H1 (cell line): ENCODE measurements at regions not wholly inside any gene's neighbourhood (a gene's known extent, or its start where the extent isn't known, plus 50 kb on each side); places are given as distances from the start of the nearest gene placed in this dataset.

Experiments used
- CTCF ChIA-PET: fragments of 300-600 bp; sonication (Branson Sonifier 250); formaldehyde crosslinking; loops from one replicate; lab custom pipeline; 2021; ENCODE audit not compliant: partially characterized antibody; lab: Charles Lee
- POLR2A ChIA-PET: fragments of 300-600 bp; sonication (Branson Sonifier 250); formaldehyde crosslinking; loops from one replicate; lab custom pipeline; 2021; ENCODE audit warnings: inconsistent platforms; ENCODE audit not compliant: partially characterized antibody; lab: Charles Lee
- DNase-seq, 2 experiments: peaks; one replicate each; pipeline versions ENCODE4 v3.0.0 to v3.0.0-alpha.2; 2010 to 2022; ENCODE audit warnings: low spot score in 2 of 2, low read depth in 1 of 2, mixed read lengths in 1 of 2
- FAIRE-seq: peaks from 2 replicates; lab custom pipeline; 2011; peaks lifted over from hg19 to GRCh38; lab: Jason Lieb, UNC
- H2AFZ ChIP-seq: 2 replicates; pipeline ENCODE4 v1.8.1; 2012; ENCODE audit warnings: low read length, inconsistent platforms
- H2AK5ac ChIP-seq: 2 replicates; pipeline ENCODE4 v1.6.1; 2013; ENCODE audit warnings: low read depth, low read length
- H2BK120ac ChIP-seq: replicated peaks from 2 replicates; pipeline ENCODE3; 2013; ENCODE audit warnings: low read depth, low read length, inconsistent platforms
- H2BK12ac ChIP-seq: 2 replicates; pipeline ENCODE4 v1.6.1; 2013; ENCODE audit warnings: low read depth, low read length
- H2BK15ac ChIP-seq: 2 replicates; pipeline ENCODE4 v1.6.1; 2013; ENCODE audit warnings: low read length
- H2BK20ac ChIP-seq: 2 replicates; pipeline ENCODE4 v1.6.1; 2013; ENCODE audit warnings: low read length
- H2BK5ac ChIP-seq: 2 replicates; pipeline ENCODE4 v1.6.1; 2013; ENCODE audit warnings: low read depth, low read length
- H3K14ac ChIP-seq: 2 replicates; pipeline ENCODE4 v1.6.1; 2013; ENCODE audit warnings: inconsistent platforms; ENCODE audit not compliant: insufficient read length
- H3K18ac ChIP-seq: 2 replicates; pipeline ENCODE4 v1.6.1; 2013; ENCODE audit warnings: low read length; ENCODE audit errors: extremely low read depth
- H3K23ac ChIP-seq: 2 replicates; pipeline ENCODE4 v1.6.1; 2013; ENCODE audit warnings: inconsistent platforms; ENCODE audit not compliant: insufficient read length
- H3K23me2 ChIP-seq: 2 replicates; pipeline ENCODE4 v1.6.1; 2013; ENCODE audit warnings: low read depth, low read length
- H3K27ac ChIP-seq: 2 replicates; pipeline ENCODE4 v1.6.1; 2011; ENCODE audit warnings: low read depth, low read length, inconsistent platforms
- H3K27me3 ChIP-seq, 4 experiments: replicated peaks in 1 of 4; 1 replicate in 1 of 4; 2 replicates in 3 of 4; pipeline versions ENCODE4 v1.6.1 to v1.8.1; 2011 to 2013; ENCODE audit warnings: low read length in 3 of 4, mild to moderate bottlenecking in 3 of 4, inconsistent platforms in 2 of 4, mixed read lengths in 2 of 4, moderate library complexity in 1 of 4; ENCODE audit not compliant: control insufficient read depth in 3 of 4, insufficient read depth in 3 of 4; ENCODE audit errors: extremely low read depth in 1 of 4
- H3K36me3 ChIP-seq, 4 experiments: 2 replicates each; pipeline versions ENCODE4 v1.6.1 to v1.8.1; 2011 to 2013; ENCODE audit warnings: mild to moderate bottlenecking in 4 of 4, low read length in 3 of 4, moderate library complexity in 2 of 4, control low read depth in 1 of 4, inconsistent platforms in 1 of 4; ENCODE audit not compliant: insufficient read depth in 4 of 4, control insufficient read depth in 2 of 4
- H3K4ac ChIP-seq: replicated peaks from 2 replicates; pipeline ENCODE3; 2013; ENCODE audit warnings: low read length, low read depth, mixed read lengths, inconsistent platforms; ENCODE audit not compliant: insufficient read length
- H3K4me1 ChIP-seq, 4 experiments: replicated peaks in 1 of 4; 1 replicate in 1 of 4; 2 replicates in 3 of 4; pipeline versions ENCODE4 v1.6.1 to v1.8.1; 2011 to 2013; ENCODE audit warnings: low read length in 3 of 4, inconsistent platforms in 2 of 4, mixed read lengths in 1 of 4; ENCODE audit not compliant: insufficient read depth in 4 of 4, control insufficient read depth in 3 of 4
- H3K4me2 ChIP-seq, 2 experiments: 2 replicates each; pipeline versions ENCODE4 v1.6.1 to v1.8.1; 2011 to 2013; ENCODE audit warnings: low read depth in 2 of 2, low read length in 2 of 2, control low read depth in 1 of 2, inconsistent platforms in 1 of 2, mild to moderate bottlenecking in 1 of 2; ENCODE audit not compliant: insufficient read depth in 1 of 2
- H3K4me3 ChIP-seq, 4 experiments: fragments of 200-600, 300-600 bp in 1 of 4; sonication (generic), shearing (Covaris generic), sonication (Bioruptor Twin) in 1 of 4; 2 replicates each; pipeline versions ENCODE4 v1.5.1 to v1.8.1; 2011 to 2016; ENCODE audit warnings: low read length in 4 of 4, low read depth in 3 of 4, control low read depth in 2 of 4, inconsistent platforms in 2 of 4, mild to moderate bottlenecking in 2 of 4, mixed read lengths in 1 of 4, moderate library complexity in 1 of 4; ENCODE audit not compliant: insufficient read depth in 2 of 4; ENCODE audit errors: extremely low read depth in 1 of 4
- H3K56ac ChIP-seq: replicated peaks from 2 replicates; pipeline ENCODE3; 2013; ENCODE audit warnings: low read depth, mild to moderate bottlenecking, mixed read lengths, low read length, inconsistent platforms; ENCODE audit not compliant: insufficient read length
- H3K79me1 ChIP-seq: 2 replicates; pipeline ENCODE4 v1.6.1; 2013; ENCODE audit warnings: low read depth, low read length, control low read depth
- H3K79me2 ChIP-seq, 2 experiments: 2 replicates each; pipeline versions ENCODE4 v1.6.1 to v1.8.1; 2012 to 2013; ENCODE audit warnings: low read length in 2 of 2, mild to moderate bottlenecking in 2 of 2, inconsistent platforms in 1 of 2; ENCODE audit not compliant: insufficient read depth in 2 of 2, control insufficient read depth in 1 of 2
- H3K9ac ChIP-seq, 4 experiments: replicated peaks in 1 of 4; 1 replicate in 1 of 4; 2 replicates in 3 of 4; pipeline versions ENCODE4 v1.6.1 to v1.8.1; 2011 to 2013; ENCODE audit warnings: low read depth in 3 of 4, low read length in 3 of 4, control low read depth in 2 of 4, mild to moderate bottlenecking in 2 of 4, moderate library complexity in 2 of 4, inconsistent platforms in 1 of 4; ENCODE audit errors: extremely low read depth in 1 of 4
- H3K9me3 ChIP-seq, 2 experiments: 2 replicates each; pipeline versions ENCODE4 v1.6.1 to v1.8.1; 2012 to 2013; ENCODE audit warnings: mild to moderate bottlenecking in 2 of 2, moderate library complexity in 2 of 2, control low read depth in 1 of 2, inconsistent platforms in 1 of 2, low read depth in 1 of 2, low read length in 1 of 2, mixed read lengths in 1 of 2; ENCODE audit not compliant: insufficient read depth in 2 of 2
- H4K20me1 ChIP-seq, 2 experiments: replicated peaks in 1 of 2; 2 replicates each; pipeline versions ENCODE3 to v1.8.1; 2011 to 2013; ENCODE audit warnings: inconsistent platforms in 2 of 2, low read length in 2 of 2, mild to moderate bottlenecking in 1 of 2; ENCODE audit not compliant: insufficient read depth in 2 of 2, control insufficient read depth in 1 of 2
- H4K5ac ChIP-seq: 2 replicates; pipeline ENCODE4 v1.6.1; 2013; ENCODE audit warnings: low read length, low read depth, mixed read lengths, inconsistent platforms; ENCODE audit not compliant: insufficient read length
- H4K8ac ChIP-seq: 2 replicates; pipeline ENCODE4 v1.8.0; 2013; ENCODE audit warnings: mild to moderate bottlenecking, moderate library complexity, low read length, inconsistent platforms; ENCODE audit not compliant: insufficient read depth; ENCODE audit errors: extremely low read depth
- H4K91ac ChIP-seq: replicated peaks from 2 replicates; pipeline ENCODE3; 2013; ENCODE audit warnings: low read length, mixed read lengths, inconsistent platforms; ENCODE audit not compliant: insufficient read length
- NRF1 ChIP-seq: IDR thresholded peaks from 2 replicates; pipeline ENCODE4 v1.6.1; 2011; ENCODE audit warnings: mild to moderate bottlenecking, low read depth, low read length, improper control_type of control experiment
- RAD21 ChIP-seq, 2 experiments: IDR thresholded peaks in 1 of 2; conservative IDR thresholded peaks in 1 of 2; 2 replicates each; pipeline ENCODE4 v1.6.1; 2011; ENCODE audit warnings: low read depth in 2 of 2, low read length in 2 of 2, improper control_type of control experiment in 1 of 2, inconsistent platforms in 1 of 2, mild to moderate bottlenecking in 1 of 2, moderate library complexity in 1 of 2
- WGBS, 2 experiments: shearing (Covaris generic) in 1 of 2; methylation state at CpG; one replicate each; pipeline versions ENCODE4 v1.1.6 to v1.1.7; 2013 to 2015; ENCODE audit warnings: low lambda C conversion rate in 2 of 2, mixed read lengths in 2 of 2, inconsistent platforms in 1 of 2, low coverage in 1 of 2, missing lambda C conversion rate in 1 of 2; ENCODE audit not compliant: insufficient replicate concordance in 2 of 2, insufficient coverage in 1 of 2, insufficient read length in 1 of 2; ENCODE audit errors: extremely low coverage in 1 of 2, missing lambda C conversion rate in 1 of 2; 5-methylcytosine and 5-hydroxymethylcytosine counted together

DNA sequence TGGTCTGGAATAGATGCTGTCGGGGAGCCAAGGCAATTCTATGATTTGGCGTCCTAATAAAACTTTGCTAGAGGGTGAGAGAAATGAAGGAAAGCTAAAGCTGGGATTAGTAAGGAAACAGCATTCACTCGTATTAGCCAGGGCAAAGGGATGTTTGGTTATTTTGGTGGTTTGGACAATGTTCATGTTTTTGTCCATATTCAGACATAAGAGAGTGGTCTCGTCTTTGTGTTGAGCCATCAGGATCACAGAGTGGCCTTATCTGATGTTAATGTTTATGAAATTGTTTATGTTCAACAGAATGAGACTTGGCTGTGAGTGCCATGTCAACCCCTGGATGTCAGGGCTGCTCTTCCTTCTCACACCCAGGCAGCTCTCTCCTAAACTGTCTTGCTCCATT is 58.9 kb upstream of the EPC2 start:
- H3K56ac ChIP-seq, result no peak overlapping the region
- no peaks in the 10 kb centered on the region; the same call in 1 of the 2 replicates for H3K23me2 ChIP-seq
- H3K27ac ChIP-seq, result no peak overlapping the region
- no peak overlapping the region for H4K91ac ChIP-seq
- no peaks in the 10 kb centered on the region for H4K20me1 ChIP-seq
- H3K79me1 ChIP-seq, result no peaks in the 10 kb centered on the region
- no peak overlapping the region for H2BK120ac ChIP-seq
- H3K18ac ChIP-seq, result no peak overlapping the region
- no peaks in the 10 kb centered on the region for H3K36me3 ChIP-seq
- H3K79me2 ChIP-seq, result no peaks in the 10 kb centered on the region
- 89% methylated on average over 4 of the region's 4 CpGs; no CpG with 5 or more reads in 1 of the 2 experiments for WGBS, 2 experiments
- H3K23ac ChIP-seq, result no peak overlapping the region
- no peak overlapping the region for H2BK20ac ChIP-seq
- H3K9me3 ChIP-seq, result no peaks in the 10 kb centered on the region
- H3K27me3 ChIP-seq, result 0 out of 7 replicates have a peak, but pooled peaks cover 0 to 4% (median 0%) of the 10 kb centered on the region in 4 experiments
- H3K4ac ChIP-seq, result no peak overlapping the region
- H3K4me1 ChIP-seq, result peaks cover 0 to 3% (median 0%) of the 10 kb centered on the region in 4 experiments; a peak in 2 of 7 replicates
- no peak overlapping the region for H2AK5ac ChIP-seq
- H2AFZ ChIP-seq, result no peak overlapping the region
- no peak overlapping the region for H3K4me3 ChIP-seq
- H2BK15ac ChIP-seq, result no peak overlapping the region
- H4K8ac ChIP-seq, result no peak overlapping the region
- H3K4me2 ChIP-seq, result no peak overlapping the region
- no peak overlapping the region for H4K5ac ChIP-seq
- no peak overlapping the region for H3K14ac ChIP-seq
- no peak for FAIRE-seq
- H2BK5ac ChIP-seq, result no peak overlapping the region
- TF ChIP-seq NRF1 (no peak), RAD21 (IDR thresholded peaks at IDR 0.05 in 1 of 2, conservative IDR thresholded peaks at IDR 0.05 in 1 of 2; ENCODE audit: low read depth in 2 of 2, low read length in 2 of 2) (peak in 1 of 2 experiments; percentile 10; a peak in 1 of 4 replicates)
- ChIA-PET CTCF (interaction anchor here (0.7 kb wide), 1 partner anchor 10 kb away, joined by 3 read pairs; no protein-coding TSS in a partner anchor), POLR2A (interaction anchor here (0.7 kb wide), 1 partner anchor 29 kb away, joined by 3 read pairs; no protein-coding TSS in a partner anchor)
- no peak for DNase-seq
- H2BK12ac ChIP-seq, result no peak overlapping the region
- H3K9ac ChIP-seq, result no peak overlapping the region
